H1 (cell line): ENCODE measurements at regions not wholly inside any gene's neighbourhood (a gene's known extent, or its start where the extent isn't known, plus 50 kb on each side); places are given as distances from the start of the nearest gene placed in this dataset.

ENCODE experiments used
- CTCF ChIA-PET: fragments of 300-600 bp; sonication (Branson Sonifier 250); formaldehyde crosslinking; loops from one replicate; lab custom pipeline; 2021; ENCODE audit not compliant: partially characterized antibody; lab: Charles Lee
- POLR2A ChIA-PET: fragments of 300-600 bp; sonication (Branson Sonifier 250); formaldehyde crosslinking; loops from one replicate; lab custom pipeline; 2021; ENCODE audit warnings: inconsistent platforms; ENCODE audit not compliant: partially characterized antibody; lab: Charles Lee
- DNase-seq, 2 experiments: peaks; one replicate each; pipeline versions ENCODE4 v3.0.0 to v3.0.0-alpha.2; 2010 to 2022; ENCODE audit warnings: low spot score in 2 of 2, low read depth in 1 of 2, mixed read lengths in 1 of 2
- FAIRE-seq: peaks from 2 replicates; lab custom pipeline; 2011; peaks lifted over from hg19 to GRCh38; lab: Jason Lieb, UNC
- H2AFZ ChIP-seq: 2 replicates; pipeline ENCODE4 v1.8.1; 2012; ENCODE audit warnings: low read length, inconsistent platforms
- H2AK5ac ChIP-seq: 2 replicates; pipeline ENCODE4 v1.6.1; 2013; ENCODE audit warnings: low read depth, low read length
- H2BK120ac ChIP-seq: replicated peaks from 2 replicates; pipeline ENCODE3; 2013; ENCODE audit warnings: low read depth, low read length, inconsistent platforms
- H2BK12ac ChIP-seq: 2 replicates; pipeline ENCODE4 v1.6.1; 2013; ENCODE audit warnings: low read depth, low read length
- H2BK15ac ChIP-seq: 2 replicates; pipeline ENCODE4 v1.6.1; 2013; ENCODE audit warnings: low read length
- H2BK20ac ChIP-seq: 2 replicates; pipeline ENCODE4 v1.6.1; 2013; ENCODE audit warnings: low read length
- H2BK5ac ChIP-seq: 2 replicates; pipeline ENCODE4 v1.6.1; 2013; ENCODE audit warnings: low read depth, low read length
- H3K14ac ChIP-seq: 2 replicates; pipeline ENCODE4 v1.6.1; 2013; ENCODE audit warnings: inconsistent platforms; ENCODE audit not compliant: insufficient read length
- H3K18ac ChIP-seq: 2 replicates; pipeline ENCODE4 v1.6.1; 2013; ENCODE audit warnings: low read length; ENCODE audit errors: extremely low read depth
- H3K23ac ChIP-seq: 2 replicates; pipeline ENCODE4 v1.6.1; 2013; ENCODE audit warnings: inconsistent platforms; ENCODE audit not compliant: insufficient read length
- H3K23me2 ChIP-seq: 2 replicates; pipeline ENCODE4 v1.6.1; 2013; ENCODE audit warnings: low read depth, low read length
- H3K27ac ChIP-seq: 2 replicates; pipeline ENCODE4 v1.6.1; 2011; ENCODE audit warnings: low read depth, low read length, inconsistent platforms
- H3K27me3 ChIP-seq, 4 experiments: replicated peaks in 1 of 4; 1 replicate in 1 of 4; 2 replicates in 3 of 4; pipeline versions ENCODE4 v1.6.1 to v1.8.1; 2011 to 2013; ENCODE audit warnings: low read length in 3 of 4, mild to moderate bottlenecking in 3 of 4, inconsistent platforms in 2 of 4, mixed read lengths in 2 of 4, moderate library complexity in 1 of 4; ENCODE audit not compliant: control insufficient read depth in 3 of 4, insufficient read depth in 3 of 4; ENCODE audit errors: extremely low read depth in 1 of 4
- H3K36me3 ChIP-seq, 4 experiments: 2 replicates each; pipeline versions ENCODE4 v1.6.1 to v1.8.1; 2011 to 2013; ENCODE audit warnings: mild to moderate bottlenecking in 4 of 4, low read length in 3 of 4, moderate library complexity in 2 of 4, control low read depth in 1 of 4, inconsistent platforms in 1 of 4; ENCODE audit not compliant: insufficient read depth in 4 of 4, control insufficient read depth in 2 of 4
- H3K4ac ChIP-seq: replicated peaks from 2 replicates; pipeline ENCODE3; 2013; ENCODE audit warnings: low read length, low read depth, mixed read lengths, inconsistent platforms; ENCODE audit not compliant: insufficient read length
- H3K4me1 ChIP-seq, 4 experiments: replicated peaks in 1 of 4; 1 replicate in 1 of 4; 2 replicates in 3 of 4; pipeline versions ENCODE4 v1.6.1 to v1.8.1; 2011 to 2013; ENCODE audit warnings: low read length in 3 of 4, inconsistent platforms in 2 of 4, mixed read lengths in 1 of 4; ENCODE audit not compliant: insufficient read depth in 4 of 4, control insufficient read depth in 3 of 4
- H3K4me2 ChIP-seq, 2 experiments: 2 replicates each; pipeline versions ENCODE4 v1.6.1 to v1.8.1; 2011 to 2013; ENCODE audit warnings: low read depth in 2 of 2, low read length in 2 of 2, control low read depth in 1 of 2, inconsistent platforms in 1 of 2, mild to moderate bottlenecking in 1 of 2; ENCODE audit not compliant: insufficient read depth in 1 of 2
- H3K4me3 ChIP-seq, 4 experiments: fragments of 200-600, 300-600 bp in 1 of 4; sonication (generic), shearing (Covaris generic), sonication (Bioruptor Twin) in 1 of 4; 2 replicates each; pipeline versions ENCODE4 v1.5.1 to v1.8.1; 2011 to 2016; ENCODE audit warnings: low read length in 4 of 4, low read depth in 3 of 4, control low read depth in 2 of 4, inconsistent platforms in 2 of 4, mild to moderate bottlenecking in 2 of 4, mixed read lengths in 1 of 4, moderate library complexity in 1 of 4; ENCODE audit not compliant: insufficient read depth in 2 of 4; ENCODE audit errors: extremely low read depth in 1 of 4
- H3K56ac ChIP-seq: replicated peaks from 2 replicates; pipeline ENCODE3; 2013; ENCODE audit warnings: low read depth, mild to moderate bottlenecking, mixed read lengths, low read length, inconsistent platforms; ENCODE audit not compliant: insufficient read length
- H3K79me1 ChIP-seq: 2 replicates; pipeline ENCODE4 v1.6.1; 2013; ENCODE audit warnings: low read depth, low read length, control low read depth
- H3K79me2 ChIP-seq, 2 experiments: 2 replicates each; pipeline versions ENCODE4 v1.6.1 to v1.8.1; 2012 to 2013; ENCODE audit warnings: low read length in 2 of 2, mild to moderate bottlenecking in 2 of 2, inconsistent platforms in 1 of 2; ENCODE audit not compliant: insufficient read depth in 2 of 2, control insufficient read depth in 1 of 2
- H3K9ac ChIP-seq, 4 experiments: replicated peaks in 1 of 4; 1 replicate in 1 of 4; 2 replicates in 3 of 4; pipeline versions ENCODE4 v1.6.1 to v1.8.1; 2011 to 2013; ENCODE audit warnings: low read depth in 3 of 4, low read length in 3 of 4, control low read depth in 2 of 4, mild to moderate bottlenecking in 2 of 4, moderate library complexity in 2 of 4, inconsistent platforms in 1 of 4; ENCODE audit errors: extremely low read depth in 1 of 4
- H3K9me3 ChIP-seq, 2 experiments: 2 replicates each; pipeline versions ENCODE4 v1.6.1 to v1.8.1; 2012 to 2013; ENCODE audit warnings: mild to moderate bottlenecking in 2 of 2, moderate library complexity in 2 of 2, control low read depth in 1 of 2, inconsistent platforms in 1 of 2, low read depth in 1 of 2, low read length in 1 of 2, mixed read lengths in 1 of 2; ENCODE audit not compliant: insufficient read depth in 2 of 2
- H4K20me1 ChIP-seq, 2 experiments: replicated peaks in 1 of 2; 2 replicates each; pipeline versions ENCODE3 to v1.8.1; 2011 to 2013; ENCODE audit warnings: inconsistent platforms in 2 of 2, low read length in 2 of 2, mild to moderate bottlenecking in 1 of 2; ENCODE audit not compliant: insufficient read depth in 2 of 2, control insufficient read depth in 1 of 2
- H4K5ac ChIP-seq: 2 replicates; pipeline ENCODE4 v1.6.1; 2013; ENCODE audit warnings: low read length, low read depth, mixed read lengths, inconsistent platforms; ENCODE audit not compliant: insufficient read length
- H4K8ac ChIP-seq: 2 replicates; pipeline ENCODE4 v1.8.0; 2013; ENCODE audit warnings: mild to moderate bottlenecking, moderate library complexity, low read length, inconsistent platforms; ENCODE audit not compliant: insufficient read depth; ENCODE audit errors: extremely low read depth
- H4K91ac ChIP-seq: replicated peaks from 2 replicates; pipeline ENCODE3; 2013; ENCODE audit warnings: low read length, mixed read lengths, inconsistent platforms; ENCODE audit not compliant: insufficient read length
- BRCA1 ChIP-seq: IDR thresholded peaks from 2 replicates; pipeline ENCODE4 v1.6.1; 2012; ENCODE audit warnings: low read depth, low read length, improper control_type of control experiment
- JUND ChIP-seq: IDR thresholded peaks from 2 replicates; pipeline ENCODE4 v1.6.1; 2011; ENCODE audit warnings: mild to moderate bottlenecking, improper control_type of control experiment, low read length
- POLR2A ChIP-seq, 2 experiments: IDR thresholded peaks; 1 replicate in 1 of 2; 2 replicates in 1 of 2; pipeline ENCODE4 v1.6.1; 2011; ENCODE audit warnings: low read depth in 2 of 2, low read length in 2 of 2, mild to moderate bottlenecking in 2 of 2; ENCODE audit errors: control extremely low read depth in 1 of 2
- SUZ12 ChIP-seq: fragments of 200-600 bp; sonication (generic); IDR thresholded peaks from 2 replicates; pipeline ENCODE4 v1.6.1; 2012; ENCODE audit warnings: mild to moderate bottlenecking, inconsistent platforms, low read length, moderate library complexity, mixed read lengths
- WGBS, 2 experiments: shearing (Covaris generic) in 1 of 2; methylation state at CpG; one replicate each; pipeline versions ENCODE4 v1.1.6 to v1.1.7; 2013 to 2015; ENCODE audit warnings: low lambda C conversion rate in 2 of 2, mixed read lengths in 2 of 2, inconsistent platforms in 1 of 2, low coverage in 1 of 2, missing lambda C conversion rate in 1 of 2; ENCODE audit not compliant: insufficient replicate concordance in 2 of 2, insufficient coverage in 1 of 2, insufficient read length in 1 of 2; ENCODE audit errors: extremely low coverage in 1 of 2, missing lambda C conversion rate in 1 of 2; 5-methylcytosine and 5-hydroxymethylcytosine counted together

DNA sequence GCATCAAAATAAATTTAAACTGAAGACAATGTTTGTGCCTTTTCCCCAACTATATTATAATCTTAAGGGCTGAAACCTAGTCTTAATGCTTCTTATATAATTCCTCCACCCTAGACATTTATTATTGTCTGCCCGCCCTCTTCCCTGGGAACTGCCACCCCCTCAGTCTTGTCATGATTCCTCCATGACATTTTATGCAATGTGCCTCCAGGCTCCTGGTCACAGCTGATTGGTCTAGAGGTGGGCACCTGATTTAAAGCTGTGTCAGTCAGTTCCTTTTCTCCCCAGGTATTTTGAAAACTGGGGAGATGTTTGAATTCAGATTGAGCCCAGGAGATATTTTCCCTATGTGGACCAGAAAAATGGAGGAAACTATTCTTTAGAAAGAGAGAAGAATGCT, 401.4 kb downstream of the PCNX1 start:
- no peak overlapping the region for H2BK15ac ChIP-seq
- CTCF ChIA-PET, result interaction anchor here (1.5 to 2.8 kb wide), 6 partner anchors 13 to 170 kb away, joined by 4 to 9 read pairs (median 8); no protein-coding TSS in a partner anchor
- DNase-seq, result no peak
- 73% methylated on average over 1 of the region's 1 CpG; no CpG with 5 or more reads in 1 of the 2 experiments for WGBS, 2 experiments
- no peak overlapping the region for H3K14ac ChIP-seq
- H3K4me1 ChIP-seq, result no peaks in the 10 kb centered on the region
- H3K79me1 ChIP-seq, result no peaks in the 10 kb centered on the region
- no peak overlapping the region for H3K27ac ChIP-seq
- no peaks in the 10 kb centered on the region for H3K79me2 ChIP-seq
- H2BK5ac ChIP-seq, result no peak overlapping the region
- no peak overlapping the region for H2BK120ac ChIP-seq
- no peaks in the 10 kb centered on the region for H3K36me3 ChIP-seq
- no peak for FAIRE-seq
- no peak overlapping the region for H3K9ac ChIP-seq
- peaks cover 0 to 6% of the 10 kb centered on the region in 2 experiments; a peak in 1 of 4 replicates for H3K9me3 ChIP-seq
- H2AK5ac ChIP-seq, result no peak overlapping the region
- no peak overlapping the region for H2BK12ac ChIP-seq
- H4K5ac ChIP-seq, result no peak overlapping the region
- no peak overlapping the region for H2BK20ac ChIP-seq
- H4K20me1 ChIP-seq, result no peaks in the 10 kb centered on the region
- no peak overlapping the region for H2AFZ ChIP-seq
- H3K27me3 ChIP-seq, result no peaks in the 10 kb centered on the region
- TF ChIP-seq BRCA1 (no peak), POLR2A (IDR thresholded peaks at IDR 0.05; ENCODE audit: control extremely low read depth in 1 of 2, low read depth in 2 of 2, low read length in 2 of 2) (no peak), JUND (no peak), SUZ12 (no peak)
- H3K4me3 ChIP-seq, result no peak overlapping the region
- no peak overlapping the region for H3K18ac ChIP-seq
- H4K91ac ChIP-seq, result no peak overlapping the region
- H4K8ac ChIP-seq, result no peak overlapping the region
- H3K4ac ChIP-seq, result no peak overlapping the region
- H3K23me2 ChIP-seq, result no peaks in the 10 kb centered on the region
- H3K56ac ChIP-seq, result no peak overlapping the region
- no peak overlapping the region for H3K4me2 ChIP-seq
- H3K23ac ChIP-seq, result no peak overlapping the region
- POLR2A ChIA-PET, result no interaction called here
